Stimulated activated CD8-positive, alpha-beta memory T cell treated with anti-CD3 and anti-CD28 coated beads, Interleukin-7, amount 100 ng/mL, for 48 hours (primary cell): ENCODE measurements at regions not wholly inside any gene's neighbourhood (a gene's known extent, or its start where the extent isn't known, plus 50 kb on each side); places are given as distances from the start of the nearest gene placed in this dataset.
"Not testable (repeated sequence)": the region's sequence is repeated elsewhere in the genome, so short reads cannot be mapped to it uniquely, and the experiment has no call there.

Experiments used
- DNase-seq, 2 donors: peaks; one replicate each; pipeline ENCODE4 v3.0.0-alpha.2; 2020; ENCODE audit warnings: low read depth in 1 of 2; ENCODE audit errors: extremely low read depth in 1 of 2

- DNase-seq = no peak
These were observed 561.7 kb upstream of the SGO1 start for GRCh38 chr3:20747741-20748140.

GRCh38 chr3:20743553-20744321 lies 557.7 kb upstream of the SGO1 start:
- no peak for DNase-seq

- no peak for DNase-seq
These were observed 557.0 kb upstream of the SGO1 start for GRCh38 chr3:20742903-20743552.

GRCh38 chr3:20741381-20741780 lies 555.4 kb upstream of the SGO1 start:
- DNase-seq = no peak

- no peak for DNase-seq
These were observed 553.8 kb upstream of the SGO1 start for GRCh38 chr3:20739814-20740213.

GRCh38 chr3:20736287-20736852 lies 550.4 kb upstream of the SGO1 start:
- DNase-seq = no peak

- no peak for DNase-seq
These were observed 543.2 kb upstream of the SGO1 start for GRCh38 chr3:20729185-20729584.

- DNase-seq = no peak
These were observed 540.8 kb upstream of the SGO1 start for GRCh38 chr3:20726786-20727185.

- no peak for DNase-seq
These were observed 538.2 kb upstream of the SGO1 start for GRCh38 chr3:20724241-20724640.

GRCh38 chr3:20716425-20716824 lies 530.4 kb upstream of the SGO1 start:
- not testable (repeated sequence) for DNase-seq

- no peak for DNase-seq
These were observed 515.6 kb upstream of the SGO1 start for GRCh38 chr3:20701641-20702040.

- DNase-seq = no peak
These were observed 514.7 kb upstream of the SGO1 start for GRCh38 chr3:20700714-20701113.

- DNase-seq = no peak
These were observed 512.9 kb upstream of the SGO1 start for GRCh38 chr3:20698896-20699295.

GRCh38 chr3:20696388-20697150 lies 510.6 kb upstream of the SGO1 start:
- no peak for DNase-seq

GRCh38 chr3:20692675-20693074 lies 506.7 kb upstream of the SGO1 start:
- no peak for DNase-seq

GRCh38 chr3:20683910-20684309 lies 497.9 kb upstream of the SGO1 start:
- no peak for DNase-seq

GRCh38 chr3:20682573-20682972 lies 496.6 kb upstream of the SGO1 start:
- DNase-seq = no peak

- no peak for DNase-seq
These were observed 495.1 kb upstream of the SGO1 start for GRCh38 chr3:20680990-20681628.

- DNase-seq = no peak
These were observed 487.9 kb upstream of the SGO1 start for GRCh38 chr3:20673866-20674265.

- no peak for DNase-seq
These were observed 483.7 kb upstream of the SGO1 start for GRCh38 chr3:20669675-20670074.

- no peak for DNase-seq
These were observed 483.2 kb upstream of the SGO1 start for GRCh38 chr3:20669184-20669583.
